K562 (cell line): ENCODE measurements at regions not wholly inside any gene's neighbourhood (a gene's known extent, or its start where the extent isn't known, plus 50 kb on each side); places are given as distances from the start of the nearest gene placed in this dataset.

Source experiments
- ATAC-seq: fragments of 200-7000 bp; cut with Tn5 transposase; 3 replicates; pipeline ENCODE4 v1.9.1; 2020; ENCODE audit warnings: moderate library complexity
- BruUV-seq: library from RNA; stranded (reverse); fragments of 400-500 nt; replicated peaks from 2 replicates; lab custom pipeline; 2021; lab: Mats Ljungman, UMichigan
- CTCF ChIA-PET: fragments of 300-600 bp; formaldehyde crosslinking; extraction: SDS; loops from one replicate; lab custom pipeline; 2021; ENCODE audit warnings: low intra/inter-chr PET ratio; lab: Yijun Ruan, JAX
- POLR2A ChIA-PET: fragments of 300-600, 350-650 bp; sonication (Branson Sonifier 250); formaldehyde crosslinking; extraction: SDS; loops from one replicate; lab custom pipeline; 2021; ENCODE audit warnings: antibody characterized with exemption, inconsistent platforms; lab: Yijun Ruan, JAX
- DNase-seq, 4 experiments: peaks; one replicate each; pipeline versions ENCODE4 v3.0.0 to v3.0.0-alpha.2; 2011 to 2018; ENCODE audit warnings: low spot score in 3 of 4, mixed read lengths in 3 of 4; ENCODE audit errors: extremely low read depth in 1 of 4
- FAIRE-seq: peaks from 2 replicates; lab custom pipeline; 2011; peaks lifted over from hg19 to GRCh38; lab: Jason Lieb, UNC
- H2AFZ ChIP-seq: 2 replicates; pipeline ENCODE4 v1.6.0; 2011; ENCODE audit warnings: low read depth, low read length, control low read depth, inconsistent platforms
- H3K27ac ChIP-seq: fragments of 200-600 bp; 3 replicates; pipeline ENCODE4 v1.8.0; 2011; ENCODE audit warnings: low read depth, mild to moderate bottlenecking, control low read depth, inconsistent platforms, low read length, moderate library complexity, mixed read lengths; ENCODE audit errors: extremely low read depth
- H3K27me3 ChIP-seq, 2 experiments: fragments of 300-600 bp in 1 of 2; 2 replicates in 1 of 2; 3 replicates in 1 of 2; pipeline versions ENCODE4 v1.6.0 to v1.8.0; 2011; ENCODE audit warnings: inconsistent platforms in 2 of 2, low read length in 2 of 2, mild to moderate bottlenecking in 1 of 2, mixed read lengths in 1 of 2, moderate library complexity in 1 of 2; ENCODE audit not compliant: control insufficient read depth in 2 of 2, insufficient read depth in 2 of 2
- H3K36me3 ChIP-seq: fragments of 300-600 bp; 3 replicates; pipeline ENCODE4 v1.8.0; 2011; ENCODE audit warnings: mild to moderate bottlenecking, low read length, inconsistent platforms; ENCODE audit not compliant: control insufficient read depth, insufficient read depth
- H3K4me1 ChIP-seq, 2 experiments: fragments of 200-600 bp in 1 of 2; replicated peaks in 1 of 2; 2 replicates in 1 of 2; 3 replicates in 1 of 2; pipeline versions ENCODE4 v1.5.1 to v1.8.0; 2011; ENCODE audit warnings: inconsistent platforms in 2 of 2, low read length in 2 of 2, mild to moderate bottlenecking in 1 of 2, mixed read lengths in 1 of 2, moderate library complexity in 1 of 2; ENCODE audit not compliant: control insufficient read depth in 2 of 2, insufficient read depth in 2 of 2
- H3K4me2 ChIP-seq: 2 replicates; pipeline ENCODE4 v1.6.1; 2011; ENCODE audit warnings: low read length, control low read depth, inconsistent platforms, mixed read lengths; ENCODE audit not compliant: insufficient read depth
- H3K4me3 ChIP-seq: fragments of 200-600 bp; sonication (generic), shearing (Covaris generic); 2 replicates; pipeline ENCODE4 v1.5.1; 2016; ENCODE audit warnings: control low read depth, inconsistent platforms
- H3K79me2 ChIP-seq: fragments of 200-600 bp; 3 replicates; pipeline ENCODE4 v1.8.0; 2011; ENCODE audit warnings: low read length, inconsistent platforms; ENCODE audit not compliant: control insufficient read depth, insufficient read depth
- H3K9ac ChIP-seq, 2 experiments: 2 replicates each; pipeline versions ENCODE4 v1.6.0 to v1.6.1; 2011; ENCODE audit warnings: low read depth in 2 of 2, low read length in 2 of 2, control low read depth in 1 of 2, inconsistent platforms in 1 of 2, mild to moderate bottlenecking in 1 of 2, mixed read lengths in 1 of 2; ENCODE audit not compliant: insufficient read depth in 1 of 2
- H3K9me1 ChIP-seq: one replicate; pipeline ENCODE4 v1.6.0; 2011; ENCODE audit warnings: inconsistent platforms, mild to moderate bottlenecking, low read length, moderate library complexity; ENCODE audit not compliant: control insufficient read depth, insufficient read depth
- H3K9me3 ChIP-seq: replicated peaks from 2 replicates; pipeline ENCODE4 v1.5.1; 2011; ENCODE audit warnings: low read depth, low read length, inconsistent platforms; ENCODE audit not compliant: control insufficient read depth, insufficient read depth
- H4K20me1 ChIP-seq: replicated peaks from 2 replicates; pipeline ENCODE4 v1.6.1; 2011; ENCODE audit warnings: low read length, inconsistent platforms, mixed read lengths; ENCODE audit not compliant: control insufficient read depth, insufficient read depth
- ETS2 ChIP-seq: IDR thresholded peaks from 2 replicates; pipeline ENCODE4 v1.6.1; 2016; ENCODE audit warnings: borderline replicate concordance, missing genetic modification characterization, mild to moderate bottlenecking, moderate library complexity, missing compliant biosample characterization; ENCODE audit not compliant: poor library complexity, severe bottlenecking
- MTA1 ChIP-seq: fragments of 450-650 bp; IDR thresholded peaks from 2 replicates; pipeline ENCODE4 v1.6.1; 2017; ENCODE audit warnings: borderline replicate concordance
- TAF9B ChIP-seq: fragments of 450-650 bp; IDR thresholded peaks from 2 replicates; pipeline ENCODE4 v1.6.1; 2018; ENCODE audit warnings: mild to moderate bottlenecking; ENCODE audit not compliant: partially characterized antibody
- ZNF174 ChIP-seq: fragments of 250-450 bp; sonication (Bioruptor Pico); IDR thresholded peaks from 2 replicates; pipeline ENCODE4 v1.4.0; 2020; ENCODE audit warnings: mild to moderate bottlenecking
- WGBS: fragments of 100-300 bp; shearing (Covaris generic); methylation state at CpG from one replicate; pipeline ENCODE4 v1.1.6; 2016; ENCODE audit warnings: low coverage, mixed read lengths; ENCODE audit not compliant: insufficient coverage; ENCODE audit errors: missing lambda C conversion rate; 5-methylcytosine and 5-hydroxymethylcytosine counted together
- in situ Hi-C: fragments of 300-500 bp; cut with MboI; formaldehyde crosslinking; loops from 4 replicates; pipeline ENCODE4 v1.15.0; 2018; ENCODE audit warnings: inconsistent platforms, mixed read lengths
- intact Hi-C: fragments of 100-400 bp; cut with micrococcal nuclease; formaldehyde crosslinking; loops from 2 replicates; pipeline ENCODE4 v1.14.2; 2022
- TF ChIP-seq, protein P1 (sequence below): fragments of 250-450 bp; sonication (Bioruptor Pico); IDR thresholded peaks from 2 replicates; pipeline ENCODE4 v1.5.0; 2020; ENCODE audit warnings: mild to moderate bottlenecking, borderline replicate concordance
- TF ChIP-seq, protein P2 (sequence below), 2 experiments: fragments of 450-650 bp; IDR thresholded peaks; 2 replicates each; pipeline ENCODE4 v1.6.1; 2018; ENCODE audit warnings: mild to moderate bottlenecking in 2 of 2, low read depth in 1 of 2; ENCODE audit not compliant: partially characterized antibody in 2 of 2
- TF ChIP-seq, protein P3 (sequence below): sonication (generic); formaldehyde crosslinking; IDR thresholded peaks from 2 replicates; pipeline ENCODE4 v1.8.0; 2023; ENCODE audit warnings: missing genetic modification reagents, mild to moderate bottlenecking, borderline replicate concordance
- TF ChIP-seq, protein P4 (sequence below): fragments of 250-450 bp; sonication (Bioruptor Pico); IDR thresholded peaks from 2 replicates; pipeline ENCODE4 v1.9.0; 2021; ENCODE audit warnings: mild to moderate bottlenecking

DNA sequence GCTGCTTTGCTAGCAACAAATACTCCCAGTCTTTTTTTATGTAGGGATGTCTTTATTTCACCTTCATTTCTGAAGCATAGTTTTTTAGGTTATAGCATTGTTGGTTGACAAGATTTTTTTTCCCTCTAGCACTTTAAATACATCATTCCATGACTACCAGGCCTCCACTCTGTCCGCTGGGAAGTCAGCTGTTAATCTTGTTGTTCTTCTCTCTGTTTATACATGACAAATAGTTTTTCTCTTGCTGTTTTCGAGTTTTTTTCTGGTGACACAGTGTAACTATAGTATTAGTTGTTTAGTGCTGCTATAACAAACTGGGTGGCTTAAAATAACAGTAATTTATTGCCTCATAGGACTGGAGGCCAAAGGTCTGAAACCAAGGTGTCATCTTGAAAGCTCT lies 205.5 kb upstream of the CNTNAP4 start:
- Histone ChIP-seq H3K27ac (no peak overlapping the region), H3K4me3 (no peak overlapping the region), H3K9me3 (no peaks in the 10 kb centered on the region), H2AFZ (no peak overlapping the region), H3K9ac (no peak overlapping the region), H3K27me3 (no peaks in the 10 kb centered on the region), H4K20me1 (no peaks in the 10 kb centered on the region)
- 0% methylated on average over 2 of the region's 2 CpGs for WGBS
- CTCF ChIA-PET: no interaction called here
- no TSS peak for BruUV-seq
- FAIRE-seq: no peak
- intact Hi-C loops: no loop called here
- TF ChIP-seq, protein P1, sequence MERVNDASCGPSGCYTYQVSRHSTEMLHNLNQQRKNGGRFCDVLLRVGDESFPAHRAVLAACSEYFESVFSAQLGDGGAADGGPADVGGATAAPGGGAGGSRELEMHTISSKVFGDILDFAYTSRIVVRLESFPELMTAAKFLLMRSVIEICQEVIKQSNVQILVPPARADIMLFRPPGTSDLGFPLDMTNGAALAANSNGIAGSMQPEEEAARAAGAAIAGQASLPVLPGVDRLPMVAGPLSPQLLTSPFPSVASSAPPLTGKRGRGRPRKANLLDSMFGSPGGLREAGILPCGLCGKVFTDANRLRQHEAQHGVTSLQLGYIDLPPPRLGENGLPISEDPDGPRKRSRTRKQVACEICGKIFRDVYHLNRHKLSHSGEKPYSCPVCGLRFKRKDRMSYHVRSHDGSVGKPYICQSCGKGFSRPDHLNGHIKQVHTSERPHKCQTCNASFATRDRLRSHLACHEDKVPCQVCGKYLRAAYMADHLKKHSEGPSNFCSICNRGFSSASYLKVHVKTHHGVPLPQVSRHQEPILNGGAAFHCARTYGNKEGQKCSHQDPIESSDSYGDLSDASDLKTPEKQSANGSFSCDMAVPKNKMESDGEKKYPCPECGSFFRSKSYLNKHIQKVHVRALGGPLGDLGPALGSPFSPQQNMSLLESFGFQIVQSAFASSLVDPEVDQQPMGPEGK (CRISPR knock-in tag): no peak
- TF ChIP-seq, protein P2, sequence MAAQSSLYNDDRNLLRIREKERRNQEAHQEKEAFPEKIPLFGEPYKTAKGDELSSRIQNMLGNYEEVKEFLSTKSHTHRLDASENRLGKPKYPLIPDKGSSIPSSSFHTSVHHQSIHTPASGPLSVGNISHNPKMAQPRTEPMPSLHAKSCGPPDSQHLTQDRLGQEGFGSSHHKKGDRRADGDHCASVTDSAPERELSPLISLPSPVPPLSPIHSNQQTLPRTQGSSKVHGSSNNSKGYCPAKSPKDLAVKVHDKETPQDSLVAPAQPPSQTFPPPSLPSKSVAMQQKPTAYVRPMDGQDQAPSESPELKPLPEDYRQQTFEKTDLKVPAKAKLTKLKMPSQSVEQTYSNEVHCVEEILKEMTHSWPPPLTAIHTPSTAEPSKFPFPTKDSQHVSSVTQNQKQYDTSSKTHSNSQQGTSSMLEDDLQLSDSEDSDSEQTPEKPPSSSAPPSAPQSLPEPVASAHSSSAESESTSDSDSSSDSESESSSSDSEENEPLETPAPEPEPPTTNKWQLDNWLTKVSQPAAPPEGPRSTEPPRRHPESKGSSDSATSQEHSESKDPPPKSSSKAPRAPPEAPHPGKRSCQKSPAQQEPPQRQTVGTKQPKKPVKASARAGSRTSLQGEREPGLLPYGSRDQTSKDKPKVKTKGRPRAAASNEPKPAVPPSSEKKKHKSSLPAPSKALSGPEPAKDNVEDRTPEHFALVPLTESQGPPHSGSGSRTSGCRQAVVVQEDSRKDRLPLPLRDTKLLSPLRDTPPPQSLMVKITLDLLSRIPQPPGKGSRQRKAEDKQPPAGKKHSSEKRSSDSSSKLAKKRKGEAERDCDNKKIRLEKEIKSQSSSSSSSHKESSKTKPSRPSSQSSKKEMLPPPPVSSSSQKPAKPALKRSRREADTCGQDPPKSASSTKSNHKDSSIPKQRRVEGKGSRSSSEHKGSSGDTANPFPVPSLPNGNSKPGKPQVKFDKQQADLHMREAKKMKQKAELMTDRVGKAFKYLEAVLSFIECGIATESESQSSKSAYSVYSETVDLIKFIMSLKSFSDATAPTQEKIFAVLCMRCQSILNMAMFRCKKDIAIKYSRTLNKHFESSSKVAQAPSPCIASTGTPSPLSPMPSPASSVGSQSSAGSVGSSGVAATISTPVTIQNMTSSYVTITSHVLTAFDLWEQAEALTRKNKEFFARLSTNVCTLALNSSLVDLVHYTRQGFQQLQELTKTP (IDR thresholded peaks at IDR 0.05; ENCODE audit: low read depth in 1 of 2, partially characterized antibody in 2 of 2): no peak
- TF ChIP-seq, protein P3, sequence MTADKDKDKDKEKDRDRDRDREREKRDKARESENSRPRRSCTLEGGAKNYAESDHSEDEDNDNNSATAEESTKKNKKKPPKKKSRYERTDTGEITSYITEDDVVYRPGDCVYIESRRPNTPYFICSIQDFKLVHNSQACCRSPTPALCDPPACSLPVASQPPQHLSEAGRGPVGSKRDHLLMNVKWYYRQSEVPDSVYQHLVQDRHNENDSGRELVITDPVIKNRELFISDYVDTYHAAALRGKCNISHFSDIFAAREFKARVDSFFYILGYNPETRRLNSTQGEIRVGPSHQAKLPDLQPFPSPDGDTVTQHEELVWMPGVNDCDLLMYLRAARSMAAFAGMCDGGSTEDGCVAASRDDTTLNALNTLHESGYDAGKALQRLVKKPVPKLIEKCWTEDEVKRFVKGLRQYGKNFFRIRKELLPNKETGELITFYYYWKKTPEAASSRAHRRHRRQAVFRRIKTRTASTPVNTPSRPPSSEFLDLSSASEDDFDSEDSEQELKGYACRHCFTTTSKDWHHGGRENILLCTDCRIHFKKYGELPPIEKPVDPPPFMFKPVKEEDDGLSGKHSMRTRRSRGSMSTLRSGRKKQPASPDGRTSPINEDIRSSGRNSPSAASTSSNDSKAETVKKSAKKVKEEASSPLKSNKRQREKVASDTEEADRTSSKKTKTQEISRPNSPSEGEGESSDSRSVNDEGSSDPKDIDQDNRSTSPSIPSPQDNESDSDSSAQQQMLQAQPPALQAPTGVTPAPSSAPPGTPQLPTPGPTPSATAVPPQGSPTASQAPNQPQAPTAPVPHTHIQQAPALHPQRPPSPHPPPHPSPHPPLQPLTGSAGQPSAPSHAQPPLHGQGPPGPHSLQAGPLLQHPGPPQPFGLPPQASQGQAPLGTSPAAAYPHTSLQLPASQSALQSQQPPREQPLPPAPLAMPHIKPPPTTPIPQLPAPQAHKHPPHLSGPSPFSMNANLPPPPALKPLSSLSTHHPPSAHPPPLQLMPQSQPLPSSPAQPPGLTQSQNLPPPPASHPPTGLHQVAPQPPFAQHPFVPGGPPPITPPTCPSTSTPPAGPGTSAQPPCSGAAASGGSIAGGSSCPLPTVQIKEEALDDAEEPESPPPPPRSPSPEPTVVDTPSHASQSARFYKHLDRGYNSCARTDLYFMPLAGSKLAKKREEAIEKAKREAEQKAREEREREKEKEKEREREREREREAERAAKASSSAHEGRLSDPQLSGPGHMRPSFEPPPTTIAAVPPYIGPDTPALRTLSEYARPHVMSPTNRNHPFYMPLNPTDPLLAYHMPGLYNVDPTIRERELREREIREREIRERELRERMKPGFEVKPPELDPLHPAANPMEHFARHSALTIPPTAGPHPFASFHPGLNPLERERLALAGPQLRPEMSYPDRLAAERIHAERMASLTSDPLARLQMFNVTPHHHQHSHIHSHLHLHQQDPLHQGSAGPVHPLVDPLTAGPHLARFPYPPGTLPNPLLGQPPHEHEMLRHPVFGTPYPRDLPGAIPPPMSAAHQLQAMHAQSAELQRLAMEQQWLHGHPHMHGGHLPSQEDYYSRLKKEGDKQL (CRISPR knock-in tag): no peak
- TF ChIP-seq MTA1 (no peak), ETS2 (tag) (no peak), TAF9B (no peak), ZNF174 (CRISPR knock-in tag) (no peak)
- TF ChIP-seq, protein P4, sequence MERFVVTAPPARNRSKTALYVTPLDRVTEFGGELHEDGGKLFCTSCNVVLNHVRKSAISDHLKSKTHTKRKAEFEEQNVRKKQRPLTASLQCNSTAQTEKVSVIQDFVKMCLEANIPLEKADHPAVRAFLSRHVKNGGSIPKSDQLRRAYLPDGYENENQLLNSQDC (CRISPR knock-in tag): no peak
- TF ChIP-seq, all 486 proteins: peak for 0
- in situ Hi-C loops: no loop called here
- no peak overlapping the region for H3K4me2 ChIP-seq
- POLR2A ChIA-PET: no interaction called here
- H3K4me1 ChIP-seq: no peaks in the 10 kb centered on the region
- no peaks in the 10 kb centered on the region for H3K36me3 ChIP-seq
- H3K79me2 ChIP-seq: no peaks in the 10 kb centered on the region
- DNase-seq (no peak), ATAC-seq (no peak)
- H3K9me1 ChIP-seq: no peaks in the 10 kb centered on the region
